ENCODE measurements at regions not wholly inside any gene's neighbourhood (a gene's known extent, or its start where the extent isn't known, plus 50 kb on each side); places are given as distances from the start of the nearest gene placed in this dataset.

GRCh38 chr10:131574363-131574706, 262.8 kb upstream of the TCERG1L start:
- no peaks in the 10 kb centered on the region for H3K27me3 ChIP-seq
- H3K36me3 ChIP-seq, result no peaks in the 10 kb centered on the region
- H3K9me3 ChIP-seq, result no peaks in the 10 kb centered on the region
- H3K4me3 ChIP-seq (ENCODE audit: low read depth, low read length), result no peak overlapping the region
- TF ChIP-seq CTCF (IDR thresholded peaks at IDR 0.05; ENCODE audit: low read depth, low read length), result no peak
- no peaks in the 10 kb centered on the region for H3K4me1 ChIP-seq
- no peak for DNase-seq

GRCh38 chr10:131574707-131575430, 263.3 kb upstream of the TCERG1L start:
- Histone ChIP-seq H3K9me3 (no peaks in the 10 kb centered on the region), H3K4me1 (no peaks in the 10 kb centered on the region), H3K36me3 (no peaks in the 10 kb centered on the region), H3K27me3 (no peaks in the 10 kb centered on the region), H3K4me3 (ENCODE audit: low read depth, low read length) (no peak overlapping the region)
- TF ChIP-seq CTCF (IDR thresholded peaks at IDR 0.05; ENCODE audit: low read depth, low read length), result no peak
- DNase-seq, result no peak

GRCh38 chr10:131575877-131576276, 264.4 kb upstream of the TCERG1L start:
- Histone ChIP-seq H3K36me3 (no peaks in the 10 kb centered on the region), H3K27me3 (no peaks in the 10 kb centered on the region), H3K4me3 (ENCODE audit: low read depth, low read length) (no peak overlapping the region), H3K9me3 (no peaks in the 10 kb centered on the region), H3K4me1 (no peaks in the 10 kb centered on the region)
- DNase-seq, result no peak
- TF ChIP-seq CTCF (IDR thresholded peaks at IDR 0.05; ENCODE audit: low read depth, low read length), result no peak

GRCh38 chr10:131576341-131577177, 265.0 kb upstream of the TCERG1L start:
- no peak for TF ChIP-seq CTCF (IDR thresholded peaks at IDR 0.05; ENCODE audit: low read depth, low read length)
- no peaks in the 10 kb centered on the region for H3K9me3 ChIP-seq
- no peaks in the 10 kb centered on the region for H3K27me3 ChIP-seq
- DNase-seq, result no peak
- H3K36me3 ChIP-seq, result no peaks in the 10 kb centered on the region
- no peaks in the 10 kb centered on the region for H3K4me1 ChIP-seq
- no peak overlapping the region for H3K4me3 ChIP-seq (ENCODE audit: low read depth, low read length)

- Histone ChIP-seq H3K4me1 (no peaks in the 10 kb centered on the region), H3K27me3 (no peaks in the 10 kb centered on the region), H3K4me3 (ENCODE audit: low read depth, low read length) (no peak overlapping the region), H3K36me3 (no peaks in the 10 kb centered on the region), H3K9me3 (no peaks in the 10 kb centered on the region)
- DNase-seq, result no peak
- no peak for TF ChIP-seq CTCF (IDR thresholded peaks at IDR 0.05; ENCODE audit: low read depth, low read length)
Measured at GRCh38 chr10:131577178-131577555, 265.6 kb upstream of the TCERG1L start.

Measured in BE2C (cell line).